Thyroid gland (tissue), 4 donors: ENCODE measurements at regions not wholly inside any gene's neighbourhood (a gene's known extent, or its start where the extent isn't known, plus 50 kb on each side); places are given as distances from the start of the nearest gene placed in this dataset.

ENCODE experiments used
- DNase-seq, 2 donors: peaks; one replicate each; pipeline ENCODE4 v3.0.0-alpha.2; 2019
- H3K27ac ChIP-seq, 3 donors: fragments of 200-600 bp; sonication (generic); 1 replicate in 2 of 3; 2 replicates in 1 of 3; pipeline ENCODE4 v1.5.1; 2016 to 2019; ENCODE audit warnings: mild to moderate bottlenecking in 1 of 3, moderate library complexity in 1 of 3
- H3K27me3 ChIP-seq: fragments of 200-600 bp; sonication (generic); one replicate; pipeline ENCODE4 v1.5.1; 2019
- H3K36me3 ChIP-seq, 2 donors: fragments of 200-600 bp; sonication (generic); one replicate each; pipeline ENCODE4 v1.5.1; 2016 to 2019
- H3K4me1 ChIP-seq, 2 donors: fragments of 200-600 bp; sonication (generic); one replicate each; pipeline ENCODE4 v1.5.1; 2017 to 2019
- H3K4me3 ChIP-seq, 3 donors: fragments of 200-600 bp; sonication (generic); replicated peaks in 1 of 3; 1 replicate in 2 of 3; 2 replicates in 1 of 3; pipeline ENCODE4 v1.5.1; 2016; ENCODE audit warnings: mild to moderate bottlenecking in 1 of 3
- H3K9me3 ChIP-seq: fragments of 200-600 bp; sonication (generic); one replicate; pipeline ENCODE4 v1.5.1; 2017
- CTCF ChIP-seq, 6 experiments: fragments of 200-600 bp in 3 of 6; fragments of 450-650 bp in 3 of 6; sonication (generic) in 3 of 6; IDR thresholded peaks; one replicate each; pipeline ENCODE4 v1.5.1; 2016 to 2019; ENCODE audit warnings: antibody characterized with exemption in 6 of 6, mild to moderate bottlenecking in 2 of 6, inconsistent platforms in 1 of 6, moderate library complexity in 1 of 6
- POLR2A ChIP-seq, 2 donors: fragments of 450-650 bp; IDR thresholded peaks; one replicate each; pipeline ENCODE4 v1.6.1; 2017; ENCODE audit warnings: antibody characterized with exemption in 2 of 2, mild to moderate bottlenecking in 2 of 2, moderate library complexity in 1 of 2
- WGBS, 2 donors: methylation state at CpG; one replicate each; pipeline ENCODE4 v1.1.5; 2017; 5-methylcytosine and 5-hydroxymethylcytosine counted together
- intact Hi-C: fragments of 100-400 bp; cut with DNase I; formaldehyde crosslinking; loops from one replicate; pipeline ENCODE4 v1.15.1; 2023

DNA sequence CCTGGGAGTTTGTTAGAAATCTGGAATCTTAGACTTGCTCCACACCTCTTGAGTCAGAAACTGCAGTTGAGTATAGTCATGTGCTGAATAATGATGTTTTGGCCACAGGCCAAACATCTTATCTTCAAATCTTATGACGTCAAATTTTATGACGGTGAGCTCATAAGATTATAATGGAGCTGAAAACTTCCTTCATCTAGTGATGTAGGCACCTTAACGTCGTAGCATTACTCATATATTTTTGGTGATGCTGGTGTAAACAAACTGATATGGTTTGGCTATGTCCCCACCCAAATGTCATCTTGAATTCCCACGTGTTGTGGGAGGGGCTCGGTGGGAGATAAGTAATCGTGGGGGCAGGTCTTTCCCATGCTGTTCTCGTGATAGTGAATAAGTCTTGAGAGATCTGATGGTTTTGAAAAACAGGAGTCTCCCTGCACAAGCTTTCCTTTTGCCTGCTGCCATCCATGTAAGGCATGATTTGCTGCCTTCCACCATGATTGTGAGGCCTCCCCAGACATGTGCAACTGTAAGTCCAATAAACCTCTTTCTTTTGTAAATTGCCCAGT, 268.0 kb upstream of the PROK2 start:
- no peaks in the 10 kb centered on the region for H3K9me3 ChIP-seq
- no peaks in the 10 kb centered on the region for H3K36me3 ChIP-seq
- H3K4me1 ChIP-seq = no peaks in the 10 kb centered on the region
- TF ChIP-seq CTCF (IDR thresholded peaks at IDR 0.05) (no peak), POLR2A (IDR thresholded peaks at IDR 0.05) (no peak)
- no peaks in the 10 kb centered on the region for H3K27me3 ChIP-seq
- WGBS, 2 donors = 84% methylated on average over 8 of the region's 8 CpGs
- DNase-seq = no peak
- no peak overlapping the region for H3K4me3 ChIP-seq
- intact Hi-C loops = no loop called here
- H3K27ac ChIP-seq = no peak overlapping the region

GRCh38 chr3:72050771-72051170, 265.8 kb upstream of the PROK2 start:
- Histone ChIP-seq H3K4me1 (no peaks in the 10 kb centered on the region), H3K36me3 (no peaks in the 10 kb centered on the region), H3K4me3 (no peak overlapping the region), H3K27ac (no peak overlapping the region), H3K27me3 (no peaks in the 10 kb centered on the region), H3K9me3 (no peaks in the 10 kb centered on the region)
- no peak for DNase-seq
- intact Hi-C loops = no loop called here
- no peak for TF ChIP-seq POLR2A (IDR thresholded peaks at IDR 0.05)
- no peak for TF ChIP-seq CTCF (IDR thresholded peaks at IDR 0.05)
- 94 to 98% methylated on average over 5 of the region's 5 CpGs for WGBS, 2 donors

DNA sequence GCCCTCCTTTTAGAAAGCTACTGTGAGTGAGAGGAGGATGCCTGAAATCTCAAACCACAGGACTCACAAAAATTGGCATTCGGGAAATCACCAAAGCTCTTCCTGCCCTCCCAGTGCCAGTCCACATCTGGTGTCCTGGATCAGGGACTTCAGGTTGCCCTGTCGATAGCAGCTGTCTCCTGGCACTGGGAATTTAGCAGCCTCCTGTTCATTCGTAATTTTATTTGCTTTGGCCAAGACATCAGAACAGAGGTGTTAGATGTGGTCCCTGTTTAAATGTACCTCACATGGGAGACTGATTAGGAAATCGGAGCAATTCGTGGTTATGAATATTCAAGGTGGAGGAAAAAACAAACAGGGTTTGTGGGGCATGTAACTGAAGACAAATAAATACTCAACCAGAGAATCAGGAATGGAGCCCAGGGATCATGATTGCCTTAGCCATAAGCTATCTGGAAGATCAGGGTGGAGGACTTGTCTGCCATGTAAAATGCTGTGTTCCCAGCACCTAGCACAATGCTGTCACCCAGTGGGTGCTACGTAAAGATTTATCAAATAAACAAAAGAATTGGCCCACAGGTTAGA, 265.2 kb upstream of the PROK2 start:
- 86 to 90% methylated on average over 6 of the region's 6 CpGs for WGBS, 2 donors
- Histone ChIP-seq H3K4me3 (no peak overlapping the region), H3K36me3 (no peaks in the 10 kb centered on the region), H3K27me3 (no peaks in the 10 kb centered on the region), H3K4me1 (no peaks in the 10 kb centered on the region), H3K9me3 (no peaks in the 10 kb centered on the region), H3K27ac (no peak overlapping the region)
- TF ChIP-seq POLR2A (IDR thresholded peaks at IDR 0.05) (no peak), CTCF (IDR thresholded peaks at IDR 0.05) (no peak)
- DNase-seq = no peak
- intact Hi-C loops = no loop called here

GRCh38 chr3:72049300-72049699, 264.4 kb upstream of the PROK2 start:
- Histone ChIP-seq H3K4me3 (no peak overlapping the region), H3K36me3 (no peaks in the 10 kb centered on the region), H3K27me3 (no peaks in the 10 kb centered on the region), H3K27ac (no peak overlapping the region), H3K4me1 (no peaks in the 10 kb centered on the region), H3K9me3 (no peaks in the 10 kb centered on the region)
- WGBS, 2 donors = 85 to 100% methylated on average over 1 of the region's 1 CpG
- intact Hi-C loops = no loop called here
- DNase-seq = no peak
- TF ChIP-seq POLR2A (IDR thresholded peaks at IDR 0.05) (no peak), CTCF (IDR thresholded peaks at IDR 0.05) (no peak)

DNA sequence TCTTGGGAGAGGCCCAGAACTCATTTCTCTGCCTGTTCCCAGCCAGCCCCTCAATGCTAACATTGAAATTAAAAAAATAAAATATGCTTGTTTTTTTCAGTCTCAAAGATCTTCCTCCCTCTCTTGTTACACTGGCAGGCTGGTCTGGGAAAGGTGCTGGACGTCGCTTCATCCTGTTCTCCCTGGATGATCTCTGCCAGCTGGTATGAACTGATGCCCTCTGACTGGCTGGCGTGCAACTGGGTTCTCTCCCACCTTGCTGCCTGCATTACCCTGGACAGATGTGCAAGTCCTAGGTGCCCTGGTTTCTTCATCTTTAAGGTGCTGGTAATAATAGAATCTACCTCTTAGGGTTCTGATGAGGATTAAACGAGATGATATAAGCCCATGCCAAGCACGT, 263.9 kb upstream of the PROK2 start:
- no peaks in the 10 kb centered on the region for H3K36me3 ChIP-seq
- no peak overlapping the region for H3K27ac ChIP-seq
- H3K27me3 ChIP-seq = no peaks in the 10 kb centered on the region
- no peaks in the 10 kb centered on the region for H3K4me1 ChIP-seq
- no peak for DNase-seq
- WGBS, 2 donors = 88 to 89% methylated on average over 5 of the region's 5 CpGs
- no peaks in the 10 kb centered on the region for H3K9me3 ChIP-seq
- intact Hi-C loops = no loop called here
- H3K4me3 ChIP-seq = no peak overlapping the region
- TF ChIP-seq POLR2A (IDR thresholded peaks at IDR 0.05) (no peak), CTCF (IDR thresholded peaks at IDR 0.05) (no peak)
